HEK293 (cell line): ENCODE measurements at regions not wholly inside any gene's neighbourhood (a gene's known extent, or its start where the extent isn't known, plus 50 kb on each side); places are given as distances from the start of the nearest gene placed in this dataset.

Source experiments
- CTCF ChIA-PET: fragments of 350-600 bp; formaldehyde crosslinking; extraction: SDS; loops from one replicate; lab custom pipeline; 2021; ENCODE audit warnings: antibody characterized with exemption; lab: Yijun Ruan, JAX
- POLR2A ChIA-PET: fragments of 300-600 bp; formaldehyde crosslinking; extraction: SDS; loops from one replicate; lab custom pipeline; 2020; ENCODE audit warnings: antibody characterized with exemption, inconsistent platforms; lab: Yijun Ruan, JAX
- H3K27ac ChIP-seq: fragments of 200-500 bp; sonication (Bioruptor generic); 2 replicates; pipeline ENCODE4 v1.5.1; 2014; ENCODE audit warnings: low read depth, low read length, control low read depth, inconsistent platforms; ENCODE audit errors: extremely low read depth
- H3K36me3 ChIP-seq, 2 experiments: fragments of 200-500 bp in 1 of 2; sonication (Bioruptor generic) in 1 of 2; 1 replicate in 1 of 2; 2 replicates in 1 of 2; pipeline ENCODE4 v1.5.1; 2014 to 2017; ENCODE audit warnings: inconsistent platforms in 2 of 2, low read length in 2 of 2; ENCODE audit not compliant: control insufficient read depth in 2 of 2, insufficient read depth in 1 of 2
- H3K4me1 ChIP-seq: fragments of 200-500 bp; sonication (Bioruptor generic); 2 replicates; pipeline ENCODE4 v1.5.1; 2014; ENCODE audit warnings: mild to moderate bottlenecking, low read length, inconsistent platforms; ENCODE audit not compliant: control insufficient read depth, insufficient read depth
- H3K4me3 ChIP-seq: 2 replicates; pipeline ENCODE4 v1.5.1; 2011; ENCODE audit warnings: low read depth, mild to moderate bottlenecking, control low read depth, low read length, moderate library complexity
- H3K9me3 ChIP-seq: fragments of 200-500 bp; sonication (Bioruptor generic); 2 replicates; pipeline ENCODE4 v1.5.1; 2014; ENCODE audit warnings: low read depth, low read length, inconsistent platforms; ENCODE audit not compliant: control insufficient read depth, insufficient read depth
- HOXC10 ChIP-seq: sonication (generic); formaldehyde crosslinking; IDR thresholded peaks from 2 replicates; pipeline ENCODE4 v1.8.1; 2023; ENCODE audit warnings: mild to moderate bottlenecking, missing genetic modification reagents
- OVOL3 ChIP-seq: fragments of 450-650 bp; formaldehyde crosslinking; IDR thresholded peaks from 2 replicates; pipeline ENCODE4 v1.5.1; 2016; ENCODE audit warnings: missing biosample characterization, missing genetic modification characterization
- REPIN1 ChIP-seq: fragments of 450-650 bp; formaldehyde crosslinking; IDR thresholded peaks from 2 replicates; pipeline ENCODE4 v1.5.1; 2017; ENCODE audit warnings: missing biosample characterization, missing genetic modification characterization, low read depth
- YY2 ChIP-seq: fragments of 450-650 bp; formaldehyde crosslinking; IDR thresholded peaks from 2 replicates; pipeline ENCODE4 v1.5.1; 2016; ENCODE audit warnings: missing biosample characterization, missing genetic modification characterization
- ZBTB8A ChIP-seq: fragments of 450-650 bp; formaldehyde crosslinking; IDR thresholded peaks from 2 replicates; pipeline ENCODE4 v1.5.1; 2016; ENCODE audit warnings: missing biosample characterization, missing genetic modification characterization
- ZFP41 ChIP-seq: fragments of 450-650 bp; formaldehyde crosslinking; IDR thresholded peaks from 2 replicates; pipeline ENCODE4 v1.5.1; 2016; ENCODE audit warnings: missing biosample characterization, missing genetic modification characterization, borderline replicate concordance
- ZFP69B ChIP-seq: fragments of 450-650 bp; formaldehyde crosslinking; IDR thresholded peaks from 2 replicates; pipeline ENCODE4 v1.5.1; 2016; ENCODE audit warnings: missing biosample characterization, missing genetic modification characterization
- ZNF121 ChIP-seq: fragments of 450-650 bp; formaldehyde crosslinking; IDR thresholded peaks from 2 replicates; pipeline ENCODE4 v1.5.1; 2016; ENCODE audit warnings: missing biosample characterization, missing genetic modification characterization
- ZNF140 ChIP-seq: fragments of 450-650 bp; formaldehyde crosslinking; IDR thresholded peaks from 2 replicates; pipeline ENCODE4 v1.5.1; 2016; ENCODE audit warnings: missing biosample characterization, missing genetic modification characterization
- ZNF146 ChIP-seq: fragments of 450-650 bp; formaldehyde crosslinking; IDR thresholded peaks from 2 replicates; pipeline ENCODE4 v1.5.1; 2016; ENCODE audit warnings: missing biosample characterization, missing genetic modification characterization
- ZNF157 ChIP-seq: fragments of 450-650 bp; formaldehyde crosslinking; IDR thresholded peaks from 2 replicates; pipeline ENCODE4 v1.5.1; 2016; ENCODE audit warnings: missing biosample characterization, missing genetic modification characterization
- ZNF174 ChIP-seq: fragments of 450-650 bp; formaldehyde crosslinking; IDR thresholded peaks from 2 replicates; pipeline ENCODE4 v1.5.0; 2017; ENCODE audit warnings: missing biosample characterization, mild to moderate bottlenecking, missing genetic modification characterization
- ZNF175 ChIP-seq: fragments of 450-650 bp; formaldehyde crosslinking; IDR thresholded peaks from 2 replicates; pipeline ENCODE4 v1.5.1; 2016; ENCODE audit warnings: missing biosample characterization, missing genetic modification characterization
- ZNF202 ChIP-seq: fragments of 450-650 bp; formaldehyde crosslinking; IDR thresholded peaks from 2 replicates; pipeline ENCODE4 v1.5.1; 2016; ENCODE audit warnings: missing biosample characterization, missing genetic modification characterization, borderline replicate concordance
- ZNF211 ChIP-seq: fragments of 450-650 bp; formaldehyde crosslinking; IDR thresholded peaks from 2 replicates; pipeline ENCODE4 v1.5.1; 2016; ENCODE audit warnings: low read depth, missing biosample characterization, missing genetic modification characterization
- ZNF48 ChIP-seq: fragments of 450-650 bp; formaldehyde crosslinking; IDR thresholded peaks from 2 replicates; pipeline ENCODE4 v1.5.1; 2016; ENCODE audit warnings: missing biosample characterization, missing genetic modification characterization
- ZNF501 ChIP-seq: fragments of 450-650 bp; formaldehyde crosslinking; IDR thresholded peaks from 2 replicates; pipeline ENCODE4 v1.5.1; 2016; ENCODE audit warnings: missing biosample characterization, missing genetic modification characterization
- ZNF529 ChIP-seq: fragments of 450-650 bp; formaldehyde crosslinking; IDR thresholded peaks from 2 replicates; pipeline ENCODE4 v1.5.1; 2017; ENCODE audit warnings: missing genetic modification characterization, missing biosample characterization; ENCODE audit not compliant: insufficient replicate concordance
- ZNF549 ChIP-seq: fragments of 450-650 bp; IDR thresholded peaks from 2 replicates; pipeline ENCODE4 v1.5.1; 2018; ENCODE audit warnings: missing biosample characterization, missing genetic modification characterization, mild to moderate bottlenecking, inconsistent platforms, moderate library complexity
- ZNF585B ChIP-seq: fragments of 450-650 bp; formaldehyde crosslinking; IDR thresholded peaks from 2 replicates; pipeline ENCODE4 v1.5.1; 2016; ENCODE audit warnings: missing biosample characterization, missing genetic modification characterization
- ZNF596 ChIP-seq: fragments of 450-650 bp; IDR thresholded peaks from 2 replicates; pipeline ENCODE4 v1.5.0; 2018; ENCODE audit warnings: missing biosample characterization, mild to moderate bottlenecking, missing genetic modification characterization, moderate library complexity
- ZNF626 ChIP-seq: fragments of 450-650 bp; sonication (Bioruptor Pico); formaldehyde crosslinking; IDR thresholded peaks from 2 replicates; pipeline ENCODE4 v1.5.1; 2018; ENCODE audit warnings: missing biosample characterization, missing genetic modification characterization, inconsistent platforms
- ZNF792 ChIP-seq: fragments of 450-650 bp; formaldehyde crosslinking; IDR thresholded peaks from 2 replicates; pipeline ENCODE4 v1.5.1; 2016; ENCODE audit warnings: missing biosample characterization, missing genetic modification characterization
- TF ChIP-seq, protein P1 (sequence below): fragments of 450-650 bp; formaldehyde crosslinking; IDR thresholded peaks from 2 replicates; pipeline ENCODE4 v1.5.1; 2016; ENCODE audit warnings: missing biosample characterization, missing genetic modification characterization, borderline replicate concordance
- TF ChIP-seq, protein P2 (sequence below): fragments of 450-650 bp; IDR thresholded peaks from 2 replicates; pipeline ENCODE4 v1.5.1; 2018; ENCODE audit warnings: missing biosample characterization, missing genetic modification characterization
- TF ChIP-seq, protein P3 (sequence below): sonication (generic); formaldehyde crosslinking; IDR thresholded peaks from 2 replicates; pipeline ENCODE4 v1.8.1; 2022; ENCODE audit warnings: mild to moderate bottlenecking, moderate library complexity, missing genetic modification reagents
- TF ChIP-seq, protein P4 (sequence below): fragments of 450-650 bp; formaldehyde crosslinking; IDR thresholded peaks from 2 replicates; pipeline ENCODE4 v1.5.1; 2017; ENCODE audit warnings: missing biosample characterization, missing genetic modification characterization
- TF ChIP-seq, protein P5 (sequence below): fragments of 450-650 bp; formaldehyde crosslinking; optimal IDR thresholded peaks from 2 replicates; pipeline ENCODE3; 2016; ENCODE audit warnings: missing biosample characterization, mild to moderate bottlenecking, missing genetic modification characterization

DNA sequence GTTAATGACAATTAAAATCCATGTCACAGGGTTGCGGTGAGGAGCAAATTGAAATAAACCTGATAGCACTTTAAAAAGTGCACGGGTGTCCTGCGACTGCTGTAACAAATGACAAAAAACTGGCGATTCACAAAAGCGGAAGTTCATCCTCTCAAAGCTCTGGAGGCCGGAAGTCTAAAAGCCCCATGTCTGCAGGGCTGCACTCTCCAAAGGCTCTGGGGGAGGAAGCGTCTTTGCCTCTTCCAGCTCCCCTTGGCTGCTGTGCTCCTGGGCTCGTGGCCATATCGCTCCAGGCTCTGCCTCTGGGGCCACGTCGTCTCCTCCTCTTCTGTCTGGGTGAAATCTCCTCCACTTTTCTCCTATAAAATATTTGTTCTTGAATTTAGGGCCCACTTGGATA, 273.9 kb upstream of the IRX2 start (continued):
- TF ChIP-seq ZNF549 (tag by site-specific recombination), result no peak
- no peak for TF ChIP-seq ZNF48 (tag by site-specific recombination)
- TF ChIP-seq REPIN1, result no peak
- TF ChIP-seq ZNF202 (tag by site-specific recombination), result no peak
- no peak for TF ChIP-seq ZNF175 (tag by site-specific recombination)
- TF ChIP-seq ZNF174 (tag by site-specific recombination), result no peak
- TF ChIP-seq ZNF596 (tag by site-specific recombination), result no peak
- TF ChIP-seq ZFP69B (tag by site-specific recombination), result no peak
- no peak for TF ChIP-seq ZNF792
- no peak for TF ChIP-seq ZNF529 (tag by site-specific recombination)
- no peak for TF ChIP-seq ZNF626 (tag by site-specific recombination)
- TF ChIP-seq ZFP41, result no peak
- TF ChIP-seq ZNF140, result no peak
- no peak for TF ChIP-seq HOXC10 (CRISPR knock-in tag)

DNA sequence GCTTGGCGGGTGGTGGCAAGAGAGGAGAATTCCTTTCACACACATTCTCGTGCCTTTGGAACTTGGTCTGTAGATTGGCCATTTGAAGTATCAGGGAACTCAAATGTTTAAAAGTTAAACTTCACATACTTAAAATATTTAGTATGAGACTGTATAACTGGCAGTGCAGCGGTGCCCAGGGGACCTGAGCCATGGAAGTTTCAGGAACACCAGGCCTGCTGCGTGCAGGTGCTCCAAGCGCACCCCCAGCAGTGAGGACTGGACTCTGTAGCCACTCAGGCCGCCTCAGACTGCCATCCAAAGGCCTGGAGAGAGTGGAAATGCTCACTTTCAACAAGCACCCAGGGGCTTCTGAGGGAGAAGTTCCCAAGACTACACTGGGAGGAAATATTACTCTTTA, 273.5 kb upstream of the IRX2 start:
- CTCF ChIA-PET, result no interaction called here
- Histone ChIP-seq H3K27ac (no peak overlapping the region), H3K4me1 (no peaks in the 10 kb centered on the region), H3K36me3 (no peaks in the 10 kb centered on the region)
- TF ChIP-seq ZNF585B (no peak), YY2 (tag by site-specific recombination) (no peak), ZNF146 (tag by site-specific recombination) (no peak), ZBTB8A (tag by site-specific recombination) (no peak)
- TF ChIP-seq, protein P1, sequence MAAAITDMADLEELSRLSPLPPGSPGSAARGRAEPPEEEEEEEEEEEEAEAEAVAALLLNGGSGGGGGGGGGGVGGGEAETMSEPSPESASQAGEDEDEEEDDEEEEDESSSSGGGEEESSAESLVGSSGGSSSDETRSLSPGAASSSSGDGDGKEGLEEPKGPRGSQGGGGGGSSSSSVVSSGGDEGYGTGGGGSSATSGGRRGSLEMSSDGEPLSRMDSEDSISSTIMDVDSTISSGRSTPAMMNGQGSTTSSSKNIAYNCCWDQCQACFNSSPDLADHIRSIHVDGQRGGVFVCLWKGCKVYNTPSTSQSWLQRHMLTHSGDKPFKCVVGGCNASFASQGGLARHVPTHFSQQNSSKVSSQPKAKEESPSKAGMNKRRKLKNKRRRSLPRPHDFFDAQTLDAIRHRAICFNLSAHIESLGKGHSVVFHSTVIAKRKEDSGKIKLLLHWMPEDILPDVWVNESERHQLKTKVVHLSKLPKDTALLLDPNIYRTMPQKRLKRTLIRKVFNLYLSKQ (tag by site-specific recombination), result no peak
- TF ChIP-seq, protein P2, sequence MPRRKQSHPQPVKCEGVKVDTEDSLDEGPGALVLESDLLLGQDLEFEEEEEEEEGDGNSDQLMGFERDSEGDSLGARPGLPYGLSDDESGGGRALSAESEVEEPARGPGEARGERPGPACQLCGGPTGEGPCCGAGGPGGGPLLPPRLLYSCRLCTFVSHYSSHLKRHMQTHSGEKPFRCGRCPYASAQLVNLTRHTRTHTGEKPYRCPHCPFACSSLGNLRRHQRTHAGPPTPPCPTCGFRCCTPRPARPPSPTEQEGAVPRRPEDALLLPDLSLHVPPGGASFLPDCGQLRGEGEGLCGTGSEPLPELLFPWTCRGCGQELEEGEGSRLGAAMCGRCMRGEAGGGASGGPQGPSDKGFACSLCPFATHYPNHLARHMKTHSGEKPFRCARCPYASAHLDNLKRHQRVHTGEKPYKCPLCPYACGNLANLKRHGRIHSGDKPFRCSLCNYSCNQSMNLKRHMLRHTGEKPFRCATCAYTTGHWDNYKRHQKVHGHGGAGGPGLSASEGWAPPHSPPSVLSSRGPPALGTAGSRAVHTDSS, result no peak
- TF ChIP-seq, all 188 proteins: peak for 0
- Histone ChIP-seq H3K9me3 (no peaks in the 10 kb centered on the region), H3K4me3 (no peak overlapping the region)
- POLR2A ChIA-PET, result no interaction called here

DNA sequence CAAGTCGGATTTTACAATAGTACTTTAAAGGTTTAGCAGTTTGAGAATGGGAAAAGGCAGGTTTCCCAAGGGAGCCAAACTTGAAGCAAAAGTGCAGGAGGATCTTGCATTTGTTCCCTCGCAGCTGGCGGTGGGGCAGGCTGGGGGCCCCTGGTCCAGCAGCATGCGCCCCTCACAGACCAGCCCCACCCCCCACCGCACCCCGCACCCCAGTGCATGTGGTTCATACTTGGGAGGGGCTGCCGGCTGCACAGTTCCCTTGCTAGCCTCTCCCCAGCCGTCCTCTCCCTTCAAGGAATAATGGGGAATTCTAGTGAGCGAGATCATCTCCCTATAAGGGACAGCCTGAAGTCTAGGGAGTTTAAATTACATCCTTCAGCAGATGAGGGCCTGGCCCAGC, 273.1 kb upstream of the IRX2 start:
- Histone ChIP-seq H3K36me3 (no peaks in the 10 kb centered on the region), H3K27ac (no peak overlapping the region), H3K4me1 (no peaks in the 10 kb centered on the region), H3K4me3 (no peak overlapping the region), H3K9me3 (no peaks in the 10 kb centered on the region)
- ChIA-PET CTCF (no interaction called here), POLR2A (no interaction called here)
- TF ChIP-seq OVOL3 (tag by site-specific recombination) (no peak), ZNF175 (tag by site-specific recombination) (no peak), ZNF211 (tag by site-specific recombination) (no peak), ZNF549 (tag by site-specific recombination) (no peak), ZNF121 (tag by site-specific recombination) (no peak), ZNF501 (no peak), ZNF157 (no peak)
- TF ChIP-seq, protein P3, sequence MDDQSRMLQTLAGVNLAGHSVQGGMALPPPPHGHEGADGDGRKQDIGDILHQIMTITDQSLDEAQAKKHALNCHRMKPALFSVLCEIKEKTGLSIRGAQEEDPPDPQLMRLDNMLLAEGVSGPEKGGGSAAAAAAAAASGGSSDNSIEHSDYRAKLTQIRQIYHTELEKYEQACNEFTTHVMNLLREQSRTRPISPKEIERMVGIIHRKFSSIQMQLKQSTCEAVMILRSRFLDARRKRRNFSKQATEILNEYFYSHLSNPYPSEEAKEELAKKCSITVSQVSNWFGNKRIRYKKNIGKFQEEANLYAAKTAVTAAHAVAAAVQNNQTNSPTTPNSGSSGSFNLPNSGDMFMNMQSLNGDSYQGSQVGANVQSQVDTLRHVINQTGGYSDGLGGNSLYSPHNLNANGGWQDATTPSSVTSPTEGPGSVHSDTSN (CRISPR knock-in tag), result no peak
- TF ChIP-seq, protein P4, sequence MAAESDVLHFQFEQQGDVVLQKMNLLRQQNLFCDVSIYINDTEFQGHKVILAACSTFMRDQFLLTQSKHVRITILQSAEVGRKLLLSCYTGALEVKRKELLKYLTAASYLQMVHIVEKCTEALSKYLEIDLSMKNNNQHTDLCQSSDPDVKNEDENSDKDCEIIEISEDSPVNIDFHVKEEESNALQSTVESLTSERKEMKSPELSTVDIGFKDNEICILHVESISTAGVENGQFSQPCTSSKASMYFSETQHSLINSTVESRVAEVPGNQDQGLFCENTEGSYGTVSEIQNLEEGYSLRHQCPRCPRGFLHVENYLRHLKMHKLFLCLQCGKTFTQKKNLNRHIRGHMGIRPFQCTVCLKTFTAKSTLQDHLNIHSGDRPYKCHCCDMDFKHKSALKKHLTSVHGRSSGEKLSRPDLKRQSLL, result no peak
- TF ChIP-seq, protein P5, sequence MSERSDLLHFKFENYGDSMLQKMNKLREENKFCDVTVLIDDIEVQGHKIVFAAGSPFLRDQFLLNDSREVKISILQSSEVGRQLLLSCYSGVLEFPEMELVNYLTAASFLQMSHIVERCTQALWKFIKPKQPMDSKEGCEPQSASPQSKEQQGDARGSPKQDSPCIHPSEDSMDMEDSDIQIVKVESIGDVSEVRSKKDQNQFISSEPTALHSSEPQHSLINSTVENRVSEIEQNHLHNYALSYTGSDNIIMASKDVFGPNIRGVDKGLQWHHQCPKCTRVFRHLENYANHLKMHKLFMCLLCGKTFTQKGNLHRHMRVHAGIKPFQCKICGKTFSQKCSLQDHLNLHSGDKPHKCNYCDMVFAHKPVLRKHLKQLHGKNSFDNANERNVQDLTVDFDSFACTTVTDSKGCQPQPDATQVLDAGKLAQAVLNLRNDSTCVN, result no peak
